Lower lobe of right lung (tissue), 2 donors: ENCODE measurements at regions not wholly inside any gene's neighbourhood (a gene's known extent, or its start where the extent isn't known, plus 50 kb on each side); places are given as distances from the start of the nearest gene placed in this dataset.

Experiments used
- ATAC-seq, 2 donors: fragments of 200-7000 bp; cut with Tn5 transposase; one replicate each; pipeline ENCODE4 v1.9.1; 2020 to 2022; ENCODE audit warnings: mild to moderate bottlenecking in 2 of 2, moderate library complexity in 2 of 2
- DNase-seq: peaks from one replicate; pipeline ENCODE4 v3.0.0-alpha.2; 2020
- H3K27ac ChIP-seq: fragments of 200-600 bp; one replicate; pipeline ENCODE4 v1.8.0; 2022
- H3K27me3 ChIP-seq: fragments of 200-600 bp; one replicate; pipeline ENCODE4 v1.8.0; 2022; ENCODE audit warnings: low read depth
- H3K36me3 ChIP-seq: fragments of 200-600 bp; one replicate; pipeline ENCODE4 v1.8.0; 2022; ENCODE audit warnings: mild to moderate bottlenecking
- H3K4me1 ChIP-seq: fragments of 200-600 bp; one replicate; pipeline ENCODE4 v1.8.0; 2022
- H3K4me3 ChIP-seq: fragments of 200-600 bp; one replicate; pipeline ENCODE4 v1.8.0; 2022; ENCODE audit warnings: mild to moderate bottlenecking
- H3K9me3 ChIP-seq: fragments of 200-600 bp; one replicate; pipeline ENCODE4 v1.8.0; 2022
- CTCF ChIP-seq: fragments of 200-600 bp; IDR thresholded peaks from one replicate; pipeline ENCODE4 v1.8.0; 2022; ENCODE audit warnings: antibody characterized with exemption, mild to moderate bottlenecking
- intact Hi-C: fragments of 100-400 bp; cut with DNase I; formaldehyde crosslinking; loops from one replicate; pipeline ENCODE4 v1.11.0; 2022
- donor health status: DM: no; HTN: yes; CAD: no; lungs with severe emphysema.

GRCh38 chr21:22056904-22057303, 1058.7 kb downstream of the NCAM2 start:
- DNase-seq (no peak), ATAC-seq (no peak)
- H3K36me3 ChIP-seq = no peaks in the 10 kb centered on the region
- intact Hi-C loops = no loop called here
- no peak overlapping the region for H3K27ac ChIP-seq
- H3K4me3 ChIP-seq = no peak overlapping the region
- no peak for TF ChIP-seq CTCF
- no peaks in the 10 kb centered on the region for H3K4me1 ChIP-seq
- no peaks in the 10 kb centered on the region for H3K27me3 ChIP-seq
- H3K9me3 ChIP-seq = no peaks in the 10 kb centered on the region

DNA sequence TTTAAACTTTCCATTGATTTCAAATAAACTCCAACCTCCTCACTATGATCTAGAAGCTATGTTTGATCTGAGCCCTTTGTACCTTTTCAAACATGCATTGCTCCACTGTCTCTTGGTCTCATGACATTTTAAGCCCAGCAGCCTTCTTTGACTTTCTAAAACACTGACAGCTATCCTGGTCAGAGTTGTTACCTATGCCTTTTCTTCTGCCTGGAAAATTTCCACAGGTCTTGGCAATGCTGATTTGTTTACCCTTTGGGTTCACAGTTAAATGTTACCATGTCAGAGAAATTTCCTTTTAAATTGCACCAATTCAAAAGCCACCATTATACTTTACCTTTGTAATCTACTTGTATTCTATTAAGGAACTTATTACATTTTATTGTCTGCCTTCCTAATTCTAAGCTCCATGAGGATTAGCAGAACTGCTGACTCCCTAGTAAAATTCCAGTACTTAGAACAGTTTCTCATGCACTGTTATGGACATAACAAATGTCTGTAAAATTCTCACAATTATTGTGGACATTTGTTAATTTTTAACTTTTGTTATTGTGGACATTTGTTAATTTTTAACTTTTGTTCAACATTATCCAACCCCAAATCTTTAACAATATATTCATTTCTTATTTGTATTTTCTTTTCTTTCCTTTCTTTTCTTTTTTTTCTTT, 1064.4 kb downstream of the NCAM2 start:
- H3K27me3 ChIP-seq = no peaks in the 10 kb centered on the region
- H3K4me3 ChIP-seq = no peak overlapping the region
- no peaks in the 10 kb centered on the region for H3K36me3 ChIP-seq
- DNase-seq (no peak), ATAC-seq (no peak)
- no peaks in the 10 kb centered on the region for H3K9me3 ChIP-seq
- no peaks in the 10 kb centered on the region for H3K4me1 ChIP-seq
- no peak for TF ChIP-seq CTCF
- intact Hi-C loops = no loop called here
- no peak overlapping the region for H3K27ac ChIP-seq

GRCh38 chr21:22063140-22063539, 1064.9 kb downstream of the NCAM2 start:
- Histone ChIP-seq H3K27ac (no peak overlapping the region), H3K36me3 (no peaks in the 10 kb centered on the region), H3K4me3 (no peak overlapping the region), H3K4me1 (no peaks in the 10 kb centered on the region), H3K27me3 (no peaks in the 10 kb centered on the region), H3K9me3 (no peaks in the 10 kb centered on the region)
- intact Hi-C loops = no loop called here
- ATAC-seq (no peak), DNase-seq (no peak)
- no peak for TF ChIP-seq CTCF

- Histone ChIP-seq H3K27ac (no peak overlapping the region), H3K4me3 (no peak overlapping the region), H3K27me3 (no peaks in the 10 kb centered on the region), H3K36me3 (no peaks in the 10 kb centered on the region), H3K9me3 (no peaks in the 10 kb centered on the region), H3K4me1 (no peaks in the 10 kb centered on the region)
- DNase-seq = no peak
- intact Hi-C loops = no loop called here
- ATAC-seq = no peak
- TF ChIP-seq CTCF = no peak
Observed at GRCh38 chr21:22076471-22076870, 1078.3 kb downstream of the NCAM2 start.

DNA sequence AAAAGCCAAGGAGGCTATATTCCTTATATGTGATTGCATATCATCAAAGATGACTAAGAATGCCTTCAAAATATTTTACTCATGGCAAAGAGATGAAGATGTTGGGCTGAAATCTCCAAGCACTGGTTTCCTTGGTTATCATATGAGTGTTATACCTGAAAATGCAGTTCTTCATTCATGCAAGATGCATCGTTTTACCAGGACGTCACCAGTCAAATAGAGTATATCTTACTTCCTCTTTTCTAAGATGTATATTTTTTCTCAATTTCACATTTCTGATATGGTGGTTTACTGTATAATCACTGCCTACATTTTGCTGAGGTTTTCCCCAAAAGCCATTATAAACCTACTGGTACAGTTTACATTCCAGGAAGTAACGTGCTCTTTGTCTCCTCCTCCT, 1085.7 kb downstream of the NCAM2 start:
- no peak overlapping the region for H3K4me3 ChIP-seq
- H3K4me1 ChIP-seq = no peaks in the 10 kb centered on the region
- ATAC-seq (no peak), DNase-seq (no peak)
- no peaks in the 10 kb centered on the region for H3K36me3 ChIP-seq
- H3K27ac ChIP-seq = no peak overlapping the region
- no peaks in the 10 kb centered on the region for H3K9me3 ChIP-seq
- H3K27me3 ChIP-seq = no peaks in the 10 kb centered on the region
- intact Hi-C loops = no loop called here
- no peak for TF ChIP-seq CTCF
